ENCODE measurements at regions not wholly inside any gene's neighbourhood (a gene's known extent, or its start where the extent isn't known, plus 50 kb on each side); places are given as distances from the start of the nearest gene placed in this dataset.
A peak's percentile ranks its signal among the peaks of the same experiment; 100 is the strongest.

DNA sequence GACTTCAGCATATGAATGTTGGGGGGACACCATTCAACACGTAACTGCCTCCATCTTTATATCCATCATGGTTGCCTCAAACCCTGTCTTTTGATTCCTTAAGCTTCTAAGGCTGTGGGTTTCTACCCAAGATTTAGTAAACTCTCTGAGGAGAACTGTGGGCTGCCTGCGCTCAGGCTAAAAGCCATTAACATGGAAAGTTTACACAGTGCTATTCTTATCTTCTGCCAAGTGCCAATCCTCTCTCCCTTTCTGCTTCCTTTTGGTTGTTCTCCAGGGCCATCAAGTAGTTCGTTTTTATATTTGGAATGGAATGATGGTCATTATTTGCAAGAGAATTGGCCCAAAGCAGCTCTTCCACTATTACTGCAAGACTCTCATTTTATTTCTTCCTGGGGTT lies 97.3 kb upstream of the KLF14 start:
- TF ChIP-seq CTCF (IDR thresholded peaks at IDR 0.05), result no peak
- no peak for DNase-seq (ENCODE audit: low spot score)
- no peak for ATAC-seq (ENCODE audit: low FRiP score)

- TF ChIP-seq CTCF (IDR thresholded peaks at IDR 0.05), result no peak
- no peak for DNase-seq (ENCODE audit: low spot score)
- no peak for ATAC-seq (ENCODE audit: low FRiP score)
Measured at GRCh38 chr7:130831817-130832481, 97.9 kb upstream of the KLF14 start.

DNA sequence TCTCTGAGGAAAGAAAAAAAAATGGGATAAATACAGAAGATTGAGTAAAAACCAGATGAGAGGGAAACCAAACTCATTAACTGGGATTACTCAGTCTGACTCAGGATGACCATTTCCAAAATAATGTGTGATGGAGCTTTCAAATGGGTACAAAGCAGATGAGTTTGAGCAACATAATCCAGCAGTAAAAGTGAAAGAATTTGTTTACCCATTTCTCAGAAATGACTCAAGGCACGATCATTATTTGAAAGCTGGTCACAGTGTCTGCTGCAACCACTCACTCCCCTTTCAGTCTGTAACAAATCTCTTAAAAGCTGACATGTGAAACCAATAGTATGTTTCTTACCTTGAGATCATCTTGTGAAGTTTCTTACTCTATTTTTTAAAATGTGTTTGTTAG lies 104.7 kb upstream of the KLF14 start:
- DNase-seq (ENCODE audit: low spot score) (no peak), ATAC-seq (ENCODE audit: low FRiP score) (peak; percentile 50)
- no peak for TF ChIP-seq CTCF (IDR thresholded peaks at IDR 0.05)

GRCh38 chr7:130840599-130840998 lies 106.6 kb upstream of the KLF14 start:
- ATAC-seq (ENCODE audit: low FRiP score) (no peak), DNase-seq (ENCODE audit: low spot score) (no peak)
- no peak for TF ChIP-seq CTCF (IDR thresholded peaks at IDR 0.05)

GRCh38 chr7:130841416-130841815 lies 107.4 kb upstream of the KLF14 start:
- TF ChIP-seq CTCF (IDR thresholded peaks at IDR 0.05), result no peak
- ATAC-seq (ENCODE audit: low FRiP score) (no peak), DNase-seq (ENCODE audit: low spot score) (no peak)

DNA sequence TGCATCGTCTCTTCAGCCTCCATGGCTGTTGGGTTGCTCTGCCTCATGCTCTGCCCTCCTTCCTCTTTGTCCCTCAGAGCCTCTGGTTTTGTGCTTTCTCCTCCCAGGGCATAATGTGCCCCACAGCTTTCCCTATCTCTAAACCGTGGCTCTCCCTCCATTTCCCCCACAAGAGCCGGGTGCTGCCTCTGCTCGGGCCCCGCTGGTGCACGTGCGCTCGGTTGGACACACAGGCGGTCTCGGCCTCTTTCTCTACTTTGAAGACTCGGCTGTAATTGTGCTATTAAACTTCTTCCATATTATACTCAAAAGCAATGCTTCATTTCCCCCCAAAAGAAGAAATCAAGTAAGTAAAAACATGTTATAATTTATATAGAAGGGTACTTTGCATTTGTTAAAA lies 109.7 kb upstream of the KLF14 start:
- no peak for TF ChIP-seq CTCF (IDR thresholded peaks at IDR 0.05)
- no peak for ATAC-seq (ENCODE audit: low FRiP score)
- DNase-seq (ENCODE audit: low spot score), result no peak

DNA sequence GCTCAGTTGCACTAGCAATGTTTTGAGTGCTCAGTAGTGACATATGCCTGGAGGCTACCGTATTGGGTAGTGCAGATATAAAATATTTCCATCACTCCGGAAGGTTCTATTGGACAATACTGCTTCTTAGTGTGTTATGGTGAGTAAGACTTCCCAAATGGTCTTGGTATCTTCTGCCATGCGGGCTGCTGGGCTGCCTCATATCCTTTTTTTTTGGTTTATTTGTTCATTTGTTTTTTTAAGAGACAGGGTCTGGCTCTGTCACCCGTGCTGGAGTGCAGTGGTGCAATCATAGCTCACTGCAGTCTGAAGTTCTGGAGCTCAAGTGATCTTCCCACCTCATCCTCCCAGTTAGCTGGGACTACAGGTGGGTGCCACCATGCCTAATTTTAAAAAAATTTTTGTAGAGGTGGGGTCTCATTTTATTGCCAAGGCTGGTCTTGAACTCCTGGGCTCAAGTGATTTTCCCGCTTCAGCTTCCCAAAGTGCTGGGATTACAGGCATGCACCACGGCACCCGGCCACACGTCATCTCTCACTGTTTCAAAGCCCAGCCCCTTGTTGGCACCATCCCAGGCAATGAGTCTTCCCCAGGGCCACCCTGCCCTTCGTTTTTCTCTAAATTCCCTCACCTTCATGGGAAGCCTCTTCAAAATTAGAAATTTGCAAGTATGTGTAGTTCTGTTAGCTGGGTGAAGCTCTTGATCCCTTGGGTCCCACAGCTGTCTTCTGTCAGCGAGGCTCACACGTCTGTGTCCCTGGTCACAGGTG lies 111.0 kb upstream of the KLF14 start:
- no peak for TF ChIP-seq CTCF (IDR thresholded peaks at IDR 0.05)
- DNase-seq (ENCODE audit: low spot score), result no peak
- ATAC-seq (ENCODE audit: low FRiP score), result peak; percentile 4

All from omental fat pad (tissue), 3 donors.